Neuronal stem cell (in vitro differentiated cells): ENCODE measurements at regions not wholly inside any gene's neighbourhood (a gene's known extent, or its start where the extent isn't known, plus 50 kb on each side); places are given as distances from the start of the nearest gene placed in this dataset.

Source experiments
- DNase-seq: peaks from one replicate; pipeline ENCODE4 v3.0.0-alpha.2; 2013; ENCODE audit warnings: low spot score
- H2AFZ ChIP-seq: one replicate; pipeline ENCODE4 v1.6.1; 2013; ENCODE audit warnings: mild to moderate bottlenecking, low read length, inconsistent platforms
- H2AK5ac ChIP-seq: 2 replicates; pipeline ENCODE4 v1.6.1; 2013; ENCODE audit warnings: low read depth, mild to moderate bottlenecking, inconsistent platforms, low read length, moderate library complexity, mixed read lengths
- H2BK120ac ChIP-seq: 2 replicates; pipeline ENCODE4 v1.6.1; 2013; ENCODE audit warnings: low read depth, mild to moderate bottlenecking, inconsistent platforms, low read length, moderate library complexity, mixed read lengths
- H2BK12ac ChIP-seq: one replicate; pipeline ENCODE4 v1.6.1; 2013; ENCODE audit warnings: low read length, inconsistent platforms
- H2BK15ac ChIP-seq: 2 replicates; pipeline ENCODE4 v1.6.1; 2013; ENCODE audit warnings: mild to moderate bottlenecking, low read length, inconsistent platforms, mixed read lengths
- H2BK5ac ChIP-seq: one replicate; pipeline ENCODE4 v1.6.1; 2013; ENCODE audit warnings: inconsistent platforms, mild to moderate bottlenecking, low read length, moderate library complexity
- H3K14ac ChIP-seq: one replicate; pipeline ENCODE4 v1.6.1; 2013; ENCODE audit warnings: low read length, inconsistent platforms
- H3K18ac ChIP-seq: 2 replicates; pipeline ENCODE4 v1.6.1; 2013; ENCODE audit warnings: low read length, inconsistent platforms
- H3K23ac ChIP-seq: 2 replicates; pipeline ENCODE4 v1.6.1; 2013; ENCODE audit warnings: low read depth, mild to moderate bottlenecking, mixed read lengths, low read length, inconsistent platforms; ENCODE audit not compliant: poor library complexity
- H3K27ac ChIP-seq: replicated peaks from 3 replicates; pipeline ENCODE4 v1.5.1; 2013; ENCODE audit warnings: low read length, inconsistent platforms
- H3K27me3 ChIP-seq, 3 experiments: 2 replicates each; pipeline ENCODE4 v1.6.1; 2013; ENCODE audit warnings: low read length in 3 of 3, mild to moderate bottlenecking in 2 of 3, inconsistent platforms in 1 of 3, low read depth in 1 of 3, mixed read lengths in 1 of 3, moderate library complexity in 1 of 3; ENCODE audit not compliant: control insufficient read depth in 3 of 3, insufficient read depth in 3 of 3
- H3K36me3 ChIP-seq, 2 donors: replicated peaks in 1 of 2; 2 replicates each; pipeline ENCODE4 v1.6.1; 2013; ENCODE audit warnings: low read length in 2 of 2; ENCODE audit not compliant: control insufficient read depth in 2 of 2, insufficient read depth in 2 of 2
- H3K4ac ChIP-seq: 2 replicates; pipeline ENCODE4 v1.6.1; 2013; ENCODE audit warnings: inconsistent platforms, mild to moderate bottlenecking, low read length, moderate library complexity
- H3K4me1 ChIP-seq, 2 donors: 1 replicate in 1 of 2; 2 replicates in 1 of 2; pipeline ENCODE4 v1.6.1; 2013; ENCODE audit warnings: low read length in 2 of 2, low read depth in 1 of 2; ENCODE audit not compliant: control insufficient read depth in 2 of 2, insufficient read depth in 1 of 2
- H3K4me2 ChIP-seq: one replicate; pipeline ENCODE4 v1.6.1; 2013; ENCODE audit warnings: mild to moderate bottlenecking, low read length, inconsistent platforms; ENCODE audit not compliant: insufficient read depth, poor library complexity, severe bottlenecking
- H3K4me3 ChIP-seq, 2 donors: 2 replicates each; pipeline ENCODE4 v1.5.1; 2013; ENCODE audit warnings: low read length in 2 of 2, mild to moderate bottlenecking in 2 of 2, inconsistent platforms in 1 of 2, moderate library complexity in 1 of 2
- H3K79me1 ChIP-seq: one replicate; pipeline ENCODE4 v1.6.1; 2013; ENCODE audit warnings: low read depth, mild to moderate bottlenecking, inconsistent platforms, low read length, moderate library complexity
- H3K9ac ChIP-seq: one replicate; pipeline ENCODE4 v1.6.1; 2013; ENCODE audit warnings: mild to moderate bottlenecking, low read depth, low read length, inconsistent platforms; ENCODE audit not compliant: poor library complexity
- H3K9me3 ChIP-seq, 2 donors: replicated peaks in 1 of 2; 2 replicates each; pipeline versions ENCODE3 to v1.6.1; 2013; ENCODE audit warnings: low read length in 2 of 2, mild to moderate bottlenecking in 2 of 2, inconsistent platforms in 1 of 2, low read depth in 1 of 2, mixed read lengths in 1 of 2, moderate library complexity in 1 of 2; ENCODE audit not compliant: control insufficient read depth in 2 of 2, insufficient read depth in 1 of 2
- H4K8ac ChIP-seq: one replicate; pipeline ENCODE4 v1.6.1; 2013; ENCODE audit warnings: low read depth, mild to moderate bottlenecking, inconsistent platforms, low read length, moderate library complexity
- H4K91ac ChIP-seq: one replicate; pipeline ENCODE4 v1.6.1; 2013; ENCODE audit warnings: low read length, low read depth, mild to moderate bottlenecking, inconsistent platforms; ENCODE audit not compliant: poor library complexity
- WGBS, 2 donors: extraction: QIAGEN DNeasy Blood & Tissue Kit; methylation state at CpG; one replicate each; pipeline ENCODE4 v1.1.7; 2013; ENCODE audit warnings: missing lambda C conversion rate in 2 of 2, mixed read lengths in 1 of 2; ENCODE audit not compliant: insufficient read length in 2 of 2, insufficient replicate concordance in 1 of 2; ENCODE audit errors: extremely low coverage in 2 of 2; 5-methylcytosine and 5-hydroxymethylcytosine counted together

DNA sequence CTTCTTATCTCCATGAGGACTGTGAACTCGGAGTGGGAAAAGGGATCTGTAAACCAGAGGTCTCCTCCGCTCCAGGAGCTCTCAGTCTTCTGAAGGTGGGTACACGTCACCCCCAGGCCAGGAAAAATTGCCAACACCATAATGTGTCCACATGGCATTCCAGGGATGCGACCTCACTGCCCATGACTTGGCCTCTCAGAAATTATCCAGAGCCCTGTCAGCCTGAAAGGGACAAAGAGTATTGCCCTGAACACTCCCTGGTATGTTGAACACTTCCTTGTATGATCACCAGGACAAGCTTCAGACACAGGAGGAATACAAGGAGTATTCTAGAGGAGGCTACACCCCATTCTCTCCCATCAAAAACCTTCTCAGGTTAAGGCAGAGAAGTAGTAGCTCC lies 81.0 kb upstream of the SLC7A1 start:
- Histone ChIP-seq H3K14ac (no peak overlapping the region), H3K4ac (no peak overlapping the region), H2BK15ac (no peak overlapping the region), H2AFZ (no peak overlapping the region), H2BK120ac (no peak overlapping the region), H3K9ac (no peak overlapping the region), H4K91ac (no peak overlapping the region), H3K23ac (no peak overlapping the region), H3K9me3 (no peaks in the 10 kb centered on the region), H2BK12ac (no peak overlapping the region), H3K36me3 (no peaks in the 10 kb centered on the region), H3K18ac (no peak overlapping the region), H2BK5ac (no peak overlapping the region), H3K79me1 (no peaks in the 10 kb centered on the region), H4K8ac (no peak overlapping the region), H3K27ac (no peak overlapping the region), H3K27me3 (no peaks in the 10 kb centered on the region), H2AK5ac (no peak overlapping the region), H3K4me3 (no peak overlapping the region), H3K4me2 (no peak overlapping the region), H3K4me1 (peaks cover 0 to 4% of the 10 kb centered on the region in 2 donors)
- DNase-seq = no peak
- WGBS, 2 donors = no CpG with 5 or more reads among the region's 4 CpGs

- Histone ChIP-seq H3K14ac (no peak overlapping the region), H3K4me1 (peaks cover 0 to 4% of the 10 kb centered on the region in 2 donors)
- no CpG with 5 or more reads among the region's 3 CpGs for WGBS, 2 donors
Observed at GRCh38 chr13:29674532-29674931, 79.0 kb upstream of the SLC7A1 start.

DNA sequence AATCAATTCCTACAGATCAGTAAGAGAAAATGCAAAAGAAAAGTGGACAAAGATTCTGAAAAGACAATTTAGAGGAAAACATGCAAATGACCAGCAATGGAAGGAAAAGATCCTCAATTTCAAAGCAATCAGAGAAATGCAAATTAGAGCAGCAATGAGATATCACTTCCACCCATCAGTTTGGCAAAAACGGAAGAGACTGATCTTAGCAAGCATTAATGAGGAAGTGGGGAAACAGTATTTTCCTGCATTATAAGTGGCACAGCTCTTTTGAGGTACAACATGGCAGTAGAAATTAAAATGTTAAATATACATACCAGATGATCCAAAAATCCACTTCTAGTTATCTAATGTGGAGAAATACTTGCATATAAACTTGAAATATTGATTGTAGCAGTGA lies 69.1 kb upstream of the SLC7A1 start:
- no peak overlapping the region for H3K14ac ChIP-seq
- H2BK120ac ChIP-seq = no peak overlapping the region
- no peak for DNase-seq
- H3K9ac ChIP-seq = no peak overlapping the region
- H3K4me2 ChIP-seq = no peak overlapping the region
- H3K4ac ChIP-seq = no peak overlapping the region
- H3K27me3 ChIP-seq = no peaks in the 10 kb centered on the region
- no peak overlapping the region for H2BK12ac ChIP-seq
- no peak overlapping the region for H3K18ac ChIP-seq
- no CpG with 5 or more reads among the region's 1 CpG for WGBS, 2 donors
- no peaks in the 10 kb centered on the region for H3K79me1 ChIP-seq
- H3K9me3 ChIP-seq = peaks cover 3 to 4% of the 10 kb centered on the region in 2 donors
- no peak overlapping the region for H2AFZ ChIP-seq
- no peak overlapping the region for H2AK5ac ChIP-seq
- no peak overlapping the region for H2BK5ac ChIP-seq
- H2BK15ac ChIP-seq = no peak overlapping the region
- H4K91ac ChIP-seq = no peak overlapping the region
- no peaks in the 10 kb centered on the region for H3K4me1 ChIP-seq
- no peak overlapping the region for H3K4me3 ChIP-seq
- H3K23ac ChIP-seq = no peak overlapping the region
- no peaks in the 10 kb centered on the region for H3K36me3 ChIP-seq
- H3K27ac ChIP-seq = no peak overlapping the region
- H4K8ac ChIP-seq = no peak overlapping the region

More at GRCh38 chr13:29674532-29674931, 79.0 kb upstream of the SLC7A1 start:
- H2BK5ac ChIP-seq = no peak overlapping the region
- no peaks in the 10 kb centered on the region for H3K79me1 ChIP-seq
- H3K27me3 ChIP-seq = no peaks in the 10 kb centered on the region
- H3K9me3 ChIP-seq = no peaks in the 10 kb centered on the region
- no peak overlapping the region for H3K18ac ChIP-seq
- no peak overlapping the region for H3K23ac ChIP-seq
- H3K4ac ChIP-seq = no peak overlapping the region
- no peak overlapping the region for H3K4me3 ChIP-seq
- H2BK120ac ChIP-seq = no peak overlapping the region
- H2AFZ ChIP-seq = no peak overlapping the region
- no peak for DNase-seq
- no peak overlapping the region for H3K27ac ChIP-seq
- no peak overlapping the region for H2AK5ac ChIP-seq
- no peak overlapping the region for H3K4me2 ChIP-seq
- H4K91ac ChIP-seq = no peak overlapping the region
- H4K8ac ChIP-seq = no peak overlapping the region
- H3K9ac ChIP-seq = no peak overlapping the region
- no peak overlapping the region for H2BK12ac ChIP-seq
- H2BK15ac ChIP-seq = no peak overlapping the region
- no peaks in the 10 kb centered on the region for H3K36me3 ChIP-seq

DNA sequence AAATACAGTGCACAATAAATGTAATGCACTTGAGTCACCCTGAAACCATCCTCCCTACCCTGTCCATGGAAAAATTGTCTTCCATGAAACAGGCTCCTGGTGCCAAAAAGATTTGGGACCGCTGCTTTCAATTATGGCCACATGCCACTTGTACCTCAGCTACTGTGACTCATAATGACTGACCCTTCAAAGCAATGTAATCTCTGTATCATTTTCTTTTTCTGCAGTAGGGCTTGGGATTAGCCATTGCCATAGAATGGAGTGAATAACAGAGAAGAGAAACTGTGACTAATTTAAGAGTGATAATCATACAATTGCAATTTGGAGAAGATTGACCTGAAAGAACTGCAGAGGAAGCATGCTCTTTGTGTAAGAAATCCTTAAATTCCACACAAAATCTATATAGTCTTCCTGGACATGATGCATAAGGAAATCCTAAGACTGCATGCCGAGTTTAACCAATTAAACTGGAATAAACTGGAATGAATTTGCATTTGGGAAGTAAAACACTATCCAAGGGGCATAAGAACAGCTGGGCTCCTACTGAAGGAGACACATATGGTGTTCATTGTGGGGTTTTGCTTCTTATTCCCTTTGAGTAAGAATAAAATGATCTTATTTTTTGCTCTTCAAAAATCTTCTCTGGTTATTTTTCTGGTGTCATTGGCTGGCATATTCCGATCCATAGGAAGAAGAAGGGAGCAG lies 59.5 kb upstream of the SLC7A1 start:
- no peak overlapping the region for H3K18ac ChIP-seq
- H3K4me3 ChIP-seq = no peak overlapping the region
- no peaks in the 10 kb centered on the region for H3K36me3 ChIP-seq
- no peak overlapping the region for H2BK5ac ChIP-seq
- no peak overlapping the region for H4K8ac ChIP-seq
- no peak overlapping the region for H3K4me2 ChIP-seq
- no peak overlapping the region for H3K23ac ChIP-seq
- WGBS, 2 donors = no CpG with 5 or more reads among the region's 3 CpGs
- no peak overlapping the region for H3K4ac ChIP-seq
- no peak overlapping the region for H3K14ac ChIP-seq
- H3K27ac ChIP-seq = no peak overlapping the region
- H2BK120ac ChIP-seq = no peak overlapping the region
- no peaks in the 10 kb centered on the region for H3K79me1 ChIP-seq
- no peak for DNase-seq
- H4K91ac ChIP-seq = no peak overlapping the region
- H2AFZ ChIP-seq = no peak overlapping the region
- H2BK12ac ChIP-seq = no peak overlapping the region
- H3K9ac ChIP-seq = no peak overlapping the region
- no peak overlapping the region for H2BK15ac ChIP-seq
- no peaks in the 10 kb centered on the region for H3K27me3 ChIP-seq
- H3K4me1 ChIP-seq = no peaks in the 10 kb centered on the region
- H2AK5ac ChIP-seq = no peak overlapping the region
- peaks cover 2 to 3% of the 10 kb centered on the region in 2 donors for H3K9me3 ChIP-seq
